ENCODE measurements at regions not wholly inside any gene's neighbourhood (a gene's known extent, or its start where the extent isn't known, plus 50 kb on each side); places are given as distances from the start of the nearest gene placed in this dataset.

- no peak for DNase-seq (ENCODE audit: low read depth in 2 of 2, low spot score in 1 of 2)
Observed at GRCh38 chr3:104787306-104787705, 579.4 kb upstream of the ALCAM start.

DNA sequence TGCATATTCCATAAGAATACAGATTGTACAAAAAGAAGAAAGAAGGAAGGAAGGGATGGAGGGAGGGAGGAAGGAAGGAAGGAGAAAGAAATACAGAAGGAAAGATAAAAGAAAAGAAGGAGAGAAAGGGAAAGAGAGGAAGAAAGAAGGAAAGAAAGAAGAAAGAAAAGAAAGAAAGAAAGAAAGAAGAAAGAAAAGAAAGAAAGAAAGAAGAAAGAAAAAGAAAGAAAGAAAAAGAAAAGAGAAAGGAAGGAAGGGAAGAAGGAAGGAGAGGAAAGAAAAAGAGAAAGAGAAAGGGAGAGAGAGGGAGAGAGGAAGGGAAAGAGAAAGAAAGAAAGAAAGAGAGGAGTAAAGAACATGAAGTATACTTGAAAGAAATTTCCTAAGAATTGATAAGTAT lies 577.9 kb upstream of the ALCAM start:
- DNase-seq (ENCODE audit: low read depth in 2 of 2, low spot score in 1 of 2): no peak

- no peak for DNase-seq (ENCODE audit: low read depth in 2 of 2, low spot score in 1 of 2)
Observed at GRCh38 chr3:104791331-104791730, 575.4 kb upstream of the ALCAM start.

- no peak for DNase-seq (ENCODE audit: low read depth in 2 of 2, low spot score in 1 of 2)
Observed at GRCh38 chr3:104796556-104796955, 570.2 kb upstream of the ALCAM start.

GRCh38 chr3:104805042-104805441 lies 561.7 kb upstream of the ALCAM start:
- DNase-seq (ENCODE audit: low read depth in 2 of 2, low spot score in 1 of 2): no peak

DNA sequence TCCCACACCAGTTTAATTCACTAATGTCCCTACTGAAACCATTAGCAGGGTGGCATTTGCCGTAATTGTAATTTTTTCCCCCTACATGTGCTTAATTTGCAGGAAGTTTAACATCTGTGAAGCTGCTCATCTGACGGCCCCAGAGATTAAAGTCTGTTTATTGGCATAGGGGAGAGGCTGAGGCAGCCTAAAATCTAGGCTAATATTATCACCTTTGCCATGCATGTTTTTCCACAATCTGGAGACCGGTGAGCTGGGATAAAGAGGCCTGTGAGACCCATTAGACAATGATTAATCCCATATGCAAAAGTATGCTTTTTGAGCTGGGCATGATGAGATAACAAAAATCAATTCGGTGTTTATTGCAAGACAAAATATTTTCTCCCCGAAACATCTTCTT lies 561.2 kb upstream of the ALCAM start:
- DNase-seq (ENCODE audit: low read depth in 2 of 2, low spot score in 1 of 2): no peak

DNA sequence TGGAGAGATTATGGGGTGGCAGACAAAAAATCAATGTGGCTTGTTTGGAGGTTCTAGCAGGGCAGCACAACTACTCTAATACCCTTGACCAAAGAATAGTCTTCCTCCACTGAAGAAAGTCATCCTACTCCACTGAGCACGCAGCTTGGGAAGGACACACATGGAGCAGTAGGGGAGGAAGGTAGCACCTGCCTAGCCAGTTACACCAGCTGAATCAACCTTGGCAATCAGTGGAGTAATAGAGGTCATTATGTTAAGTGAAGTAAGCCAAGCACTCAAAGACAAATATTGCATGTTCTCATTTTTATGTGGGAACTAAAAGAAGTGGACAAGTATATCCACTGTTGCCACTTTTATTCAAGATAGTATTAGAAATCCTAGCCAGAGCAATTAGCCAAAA lies 555.8 kb upstream of the ALCAM start:
- DNase-seq (ENCODE audit: low read depth in 2 of 2, low spot score in 1 of 2): no peak

DNA sequence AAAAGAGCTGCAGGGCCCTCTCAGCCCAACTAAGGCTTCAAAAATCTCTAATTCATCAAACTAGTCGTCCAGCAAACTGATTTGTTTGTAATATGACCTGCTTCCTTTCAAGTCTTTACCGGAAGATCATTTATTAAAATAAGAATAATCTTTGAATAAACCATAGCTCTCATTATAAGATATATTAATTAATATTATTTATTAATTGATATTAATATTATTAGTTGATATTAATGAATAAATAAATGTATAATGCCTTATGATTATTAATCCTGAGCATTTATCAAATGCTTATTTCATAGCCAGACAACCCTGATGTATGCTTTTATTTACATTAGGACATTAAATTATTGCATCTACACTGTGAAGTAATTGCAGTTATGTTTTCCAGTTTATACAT lies 550.7 kb upstream of the ALCAM start:
- no peak for DNase-seq (ENCODE audit: low read depth in 2 of 2, low spot score in 1 of 2)

GRCh38 chr3:104816716-104817115 lies 550.0 kb upstream of the ALCAM start:
- DNase-seq (ENCODE audit: low read depth in 2 of 2, low spot score in 1 of 2): no peak

DNA sequence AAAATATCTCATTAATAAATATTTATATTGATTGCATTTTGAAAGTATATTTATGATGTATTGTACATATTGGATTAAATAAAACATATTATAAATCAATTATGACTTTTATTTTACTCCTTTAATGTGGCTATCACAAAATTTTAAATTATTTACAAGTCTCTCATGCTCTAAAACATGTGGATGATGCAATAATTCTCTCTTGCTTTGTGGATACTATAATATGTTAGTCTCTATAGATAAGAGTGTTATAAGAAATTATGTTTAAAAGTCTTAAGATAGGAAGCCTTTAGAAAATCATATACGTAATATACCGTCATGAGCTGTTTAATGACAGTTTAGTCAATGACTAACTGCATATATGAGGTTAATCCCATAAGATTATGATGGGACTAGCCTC lies 547.4 kb upstream of the ALCAM start:
- no peak for DNase-seq (ENCODE audit: low read depth in 2 of 2, low spot score in 1 of 2)

DNA sequence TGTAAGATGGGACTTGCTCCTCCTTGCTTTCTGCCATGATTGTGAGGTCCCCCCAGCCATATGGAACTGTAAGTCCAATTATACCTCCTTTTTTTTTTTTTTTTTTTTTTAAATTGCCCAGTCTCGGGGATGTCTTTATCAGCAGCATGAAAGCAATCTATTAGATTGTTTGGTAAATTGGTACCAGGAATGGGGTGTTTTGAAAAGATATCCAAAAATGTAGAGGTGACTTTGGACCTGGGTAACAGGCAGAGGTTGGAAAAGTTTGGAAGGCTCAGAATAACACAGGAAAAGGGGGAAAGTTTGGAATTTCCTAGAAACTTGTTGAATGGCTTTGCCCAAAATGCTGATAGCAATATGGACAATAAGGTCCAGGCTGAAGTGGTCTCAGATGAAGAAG lies 545.8 kb upstream of the ALCAM start:
- no peak for DNase-seq (ENCODE audit: low read depth in 2 of 2, low spot score in 1 of 2)

DNA sequence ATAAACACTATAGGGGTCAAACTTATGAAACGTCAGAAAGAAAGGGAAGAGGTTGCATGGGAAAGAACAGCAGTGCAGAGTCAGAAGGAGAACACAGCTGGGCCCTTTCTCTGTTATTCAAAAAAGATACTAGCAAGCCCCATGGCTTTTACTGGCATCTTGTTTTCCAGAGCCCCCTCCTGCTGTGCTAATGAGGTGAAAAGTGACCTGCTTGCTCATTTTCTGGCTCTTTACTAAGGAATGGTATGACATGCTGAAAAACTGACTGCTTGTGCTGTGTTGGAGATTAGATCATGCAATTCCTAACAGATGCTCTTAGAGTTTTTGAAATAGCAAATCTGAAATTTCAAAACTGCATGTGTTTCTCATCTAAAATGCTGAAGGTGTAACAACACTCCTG lies 541.6 kb upstream of the ALCAM start:
- DNase-seq (ENCODE audit: low read depth in 2 of 2, low spot score in 1 of 2): no peak

DNA sequence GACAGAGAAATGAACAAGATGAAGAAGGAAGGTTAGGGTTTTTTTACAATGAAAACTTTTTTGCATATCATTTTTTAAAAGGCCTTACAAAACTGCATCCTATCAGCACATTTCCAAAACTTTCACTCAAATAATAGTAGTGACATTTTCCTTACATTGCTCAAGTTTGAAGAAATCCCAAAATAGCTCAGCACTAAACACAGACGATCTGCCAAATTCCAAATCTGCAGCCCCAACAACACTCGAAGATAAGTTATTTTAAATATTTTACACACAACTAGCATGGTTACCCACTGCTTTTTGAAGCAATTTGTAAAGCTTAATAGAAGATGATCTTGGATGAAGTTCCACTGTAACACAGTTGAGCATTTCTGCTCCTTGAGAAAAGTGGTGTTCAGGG lies 535.6 kb upstream of the ALCAM start:
- no peak for DNase-seq (ENCODE audit: low read depth in 2 of 2, low spot score in 1 of 2)

- DNase-seq (ENCODE audit: low read depth in 2 of 2, low spot score in 1 of 2): no peak
Observed at GRCh38 chr3:104832530-104832929, 534.2 kb upstream of the ALCAM start.

GRCh38 chr3:104835376-104835775 lies 531.3 kb upstream of the ALCAM start:
- no peak for DNase-seq (ENCODE audit: low read depth in 2 of 2, low spot score in 1 of 2)

DNA sequence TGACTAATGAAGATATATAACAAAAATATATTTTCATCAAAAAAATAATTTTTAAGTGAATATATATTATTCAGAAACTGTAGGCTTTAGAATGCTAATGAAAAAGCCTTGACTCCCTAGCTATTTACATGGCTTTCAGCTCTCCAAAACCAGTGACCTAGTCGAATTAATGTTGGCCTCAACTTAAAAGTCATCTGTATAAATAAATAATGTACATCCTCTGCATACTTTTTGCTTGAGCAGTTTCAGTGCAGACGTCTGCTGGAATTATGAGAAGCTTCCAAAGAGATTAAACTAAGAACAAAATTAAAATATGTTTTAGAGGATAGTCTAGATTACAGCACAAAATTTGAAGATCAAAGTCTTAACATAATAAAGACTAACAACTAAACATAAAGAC lies 520.4 kb upstream of the ALCAM start:
- no peak for DNase-seq (ENCODE audit: low read depth in 2 of 2, low spot score in 1 of 2)

GRCh38 chr3:104849070-104849469 lies 517.6 kb upstream of the ALCAM start:
- no peak for DNase-seq (ENCODE audit: low read depth in 2 of 2, low spot score in 1 of 2)

DNA sequence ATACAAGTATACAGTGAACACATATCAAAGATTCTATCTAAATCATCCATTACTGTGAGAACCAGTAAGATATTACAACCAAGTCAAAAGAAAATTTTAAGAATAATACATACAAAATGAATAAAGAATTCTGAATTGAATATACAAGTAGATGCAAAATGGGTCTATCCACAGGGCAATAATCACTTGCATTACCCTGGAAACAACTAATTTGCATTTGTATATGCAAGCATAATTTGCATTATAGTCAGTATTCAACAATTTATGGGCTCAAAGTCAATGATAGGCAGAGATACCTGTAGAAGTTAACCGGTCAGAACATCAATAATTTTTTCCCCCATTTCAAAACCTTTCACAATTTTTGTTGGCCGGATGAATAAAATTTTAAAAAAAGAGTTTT lies 512.2 kb upstream of the ALCAM start:
- no peak for DNase-seq (ENCODE audit: low read depth in 2 of 2, low spot score in 1 of 2)

- no peak for DNase-seq (ENCODE audit: low read depth in 2 of 2, low spot score in 1 of 2)
Observed at GRCh38 chr3:104855702-104856101, 511.0 kb upstream of the ALCAM start.

- DNase-seq (ENCODE audit: low read depth in 2 of 2, low spot score in 1 of 2): no peak
Observed at GRCh38 chr3:104856741-104857140, 510.0 kb upstream of the ALCAM start.

- no peak for DNase-seq (ENCODE audit: low read depth in 2 of 2, low spot score in 1 of 2)
Observed at GRCh38 chr3:104868291-104868690, 498.4 kb upstream of the ALCAM start.

GRCh38 chr3:104870276-104870675 lies 496.4 kb upstream of the ALCAM start:
- DNase-seq (ENCODE audit: low read depth in 2 of 2, low spot score in 1 of 2): no peak

DNA sequence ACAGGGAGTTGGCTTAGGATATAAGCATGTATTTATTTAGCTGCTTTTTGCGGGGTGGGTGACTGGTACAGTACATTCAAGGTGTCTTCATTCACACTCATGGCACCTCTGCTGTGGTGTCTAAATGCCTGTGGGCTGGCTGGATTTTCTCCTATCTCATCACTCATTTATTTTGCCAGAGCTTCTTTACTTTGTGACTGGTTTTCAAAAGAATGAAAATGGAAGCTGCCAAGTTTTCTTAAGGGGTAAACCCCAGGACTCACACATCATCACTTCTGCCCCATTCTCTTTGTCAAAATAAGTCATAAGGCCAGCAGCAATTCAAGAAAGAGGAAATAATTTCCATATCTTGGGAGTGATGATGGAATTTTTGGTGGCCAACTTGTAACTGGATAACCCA lies 493.4 kb upstream of the ALCAM start:
- DNase-seq (ENCODE audit: low read depth in 2 of 2, low spot score in 1 of 2): no peak

GRCh38 chr3:104878395-104878794 lies 488.3 kb upstream of the ALCAM start:
- no peak for DNase-seq (ENCODE audit: low read depth in 2 of 2, low spot score in 1 of 2)

Measured in stimulated activated CD8-positive, alpha-beta memory T cell treated with anti-CD3 and anti-CD28 coated beads, Interleukin-4, amount 100 ng/mL, for 4 hours (primary cell).